Astrocyte of the spinal cord (primary cell): ENCODE measurements at regions not wholly inside any gene's neighbourhood (a gene's known extent, or its start where the extent isn't known, plus 50 kb on each side); places are given as distances from the start of the nearest gene placed in this dataset.
A peak's percentile ranks its signal among the peaks of the same experiment; 100 is the strongest.
"Not testable (repeated sequence)": the region's sequence is repeated elsewhere in the genome, so short reads cannot be mapped to it uniquely, and the experiment has no call there.

Experiments
- DNase-seq: peaks from one replicate; pipeline ENCODE4 v3.0.0; 2011; ENCODE audit warnings: low read depth, low spot score
- H3K4me3 ChIP-seq: 2 replicates; pipeline ENCODE4 v1.5.1; 2011; ENCODE audit warnings: low read depth, mild to moderate bottlenecking, low read length, moderate library complexity
- in situ Hi-C: cut with HindIII; loops from 2 replicates; pipeline ENCODE4 v1.10.0; 2017; ENCODE audit warnings: low sequenced_read_pairs
- TF ChIP-seq, protein P1 (sequence below): IDR thresholded peaks from 2 replicates; pipeline ENCODE4 v1.5.1; 2012; ENCODE audit warnings: low read depth, mild to moderate bottlenecking, low read length, inconsistent platforms

DNA sequence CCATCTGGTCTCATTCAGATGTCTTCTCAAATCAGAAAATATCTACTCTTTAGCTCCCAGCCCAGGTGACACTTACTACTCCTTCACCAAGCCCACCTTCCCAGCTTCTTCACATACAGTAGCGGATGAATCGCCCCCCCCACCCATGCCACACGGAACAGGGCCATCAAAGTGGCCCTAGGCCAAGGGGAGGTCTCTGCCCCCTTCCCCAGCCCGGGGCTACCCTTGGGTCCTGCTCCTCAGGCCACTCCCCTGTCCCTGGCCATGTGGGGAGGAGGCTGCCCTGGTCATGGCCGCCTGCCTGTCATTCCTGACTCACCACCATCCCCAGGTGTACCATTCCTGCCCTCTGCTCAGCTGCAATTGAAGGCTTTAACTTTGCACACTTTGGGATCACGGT is 142.8 kb downstream of the NECTIN1 start:
- in situ Hi-C loops = no loop called here

GRCh38 chr11:119585043-119585781 is 143.8 kb downstream of the NECTIN1 start:
- DNase-seq = peak; percentile 32
- in situ Hi-C loops = no loop called here
- peak overlapping the region; percentile 46 for H3K4me3 ChIP-seq
- TF ChIP-seq, protein P1, sequence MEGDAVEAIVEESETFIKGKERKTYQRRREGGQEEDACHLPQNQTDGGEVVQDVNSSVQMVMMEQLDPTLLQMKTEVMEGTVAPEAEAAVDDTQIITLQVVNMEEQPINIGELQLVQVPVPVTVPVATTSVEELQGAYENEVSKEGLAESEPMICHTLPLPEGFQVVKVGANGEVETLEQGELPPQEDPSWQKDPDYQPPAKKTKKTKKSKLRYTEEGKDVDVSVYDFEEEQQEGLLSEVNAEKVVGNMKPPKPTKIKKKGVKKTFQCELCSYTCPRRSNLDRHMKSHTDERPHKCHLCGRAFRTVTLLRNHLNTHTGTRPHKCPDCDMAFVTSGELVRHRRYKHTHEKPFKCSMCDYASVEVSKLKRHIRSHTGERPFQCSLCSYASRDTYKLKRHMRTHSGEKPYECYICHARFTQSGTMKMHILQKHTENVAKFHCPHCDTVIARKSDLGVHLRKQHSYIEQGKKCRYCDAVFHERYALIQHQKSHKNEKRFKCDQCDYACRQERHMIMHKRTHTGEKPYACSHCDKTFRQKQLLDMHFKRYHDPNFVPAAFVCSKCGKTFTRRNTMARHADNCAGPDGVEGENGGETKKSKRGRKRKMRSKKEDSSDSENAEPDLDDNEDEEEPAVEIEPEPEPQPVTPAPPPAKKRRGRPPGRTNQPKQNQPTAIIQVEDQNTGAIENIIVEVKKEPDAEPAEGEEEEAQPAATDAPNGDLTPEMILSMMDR = no peak

More for the DNA sequence above, 142.8 kb downstream of the NECTIN1 start:
- TF ChIP-seq, protein P1 = no peak
- no peak overlapping the region for H3K4me3 ChIP-seq
- DNase-seq = no peak

DNA sequence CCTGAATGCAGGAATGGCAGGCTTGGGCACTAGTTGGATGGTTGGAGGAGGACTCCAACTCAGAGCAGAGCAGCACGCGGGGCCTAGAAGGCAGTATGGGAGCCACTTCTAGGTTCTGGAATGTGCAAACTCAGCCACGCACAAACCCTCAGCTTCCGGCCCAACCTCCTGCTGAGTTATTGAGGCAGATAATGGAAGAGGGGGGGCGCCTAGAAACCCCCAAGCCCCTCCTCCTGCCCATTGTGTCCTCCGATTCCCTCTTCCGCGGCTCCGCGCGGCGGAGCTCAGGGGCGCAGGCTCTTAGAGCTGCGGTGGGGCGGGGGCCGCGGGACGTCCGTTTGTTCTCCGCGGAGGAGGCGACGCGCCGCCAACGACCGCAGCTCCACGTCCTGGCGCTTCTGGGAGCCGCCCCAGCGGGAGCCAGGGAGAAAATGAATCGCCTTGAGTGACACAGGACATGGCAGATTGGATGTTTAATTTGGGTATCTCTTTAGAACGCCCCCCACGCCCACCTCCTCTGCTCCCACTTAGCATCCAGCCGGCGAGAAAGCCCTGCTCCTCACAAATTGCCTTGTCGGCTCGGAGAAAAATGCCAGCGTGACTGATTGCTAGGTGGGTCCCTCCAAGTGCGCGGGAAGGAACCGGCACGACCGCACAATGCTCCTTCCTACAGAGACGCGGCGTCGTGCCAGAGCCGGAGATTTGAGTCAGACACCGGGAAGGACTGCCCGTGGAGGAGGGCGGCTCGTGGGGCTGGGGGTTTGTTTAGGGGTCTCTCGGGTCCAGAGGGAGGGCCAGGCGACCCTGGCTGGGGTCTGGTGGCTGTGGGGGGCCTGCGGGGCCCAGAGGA is 144.6 kb downstream of the NECTIN1 start:
- H3K4me3 ChIP-seq = peak overlapping the region; percentile 46
- peak; percentile 82 for DNase-seq
- TF ChIP-seq, protein P1 = peak; percentile 2
- in situ Hi-C loops = no loop called here

- no peak overlapping the region for H3K4me3 ChIP-seq
- in situ Hi-C loops = no loop called here
- TF ChIP-seq, protein P1 = peak; percentile 24
- no peak for DNase-seq
These were observed 145.4 kb downstream of the NECTIN1 start for GRCh38 chr11:119583585-119583984.

GRCh38 chr11:119581396-119581795 is 147.6 kb downstream of the NECTIN1 start:
- in situ Hi-C loops, DNase-seq, H3K4me3 ChIP-seq: not testable (repeated sequence)

- TF ChIP-seq, protein P1 = no peak
- in situ Hi-C loops = no loop called here
- no peak for DNase-seq
- H3K4me3 ChIP-seq = no peak overlapping the region
These were observed 148.2 kb downstream of the NECTIN1 start for GRCh38 chr11:119580751-119581150.

DNA sequence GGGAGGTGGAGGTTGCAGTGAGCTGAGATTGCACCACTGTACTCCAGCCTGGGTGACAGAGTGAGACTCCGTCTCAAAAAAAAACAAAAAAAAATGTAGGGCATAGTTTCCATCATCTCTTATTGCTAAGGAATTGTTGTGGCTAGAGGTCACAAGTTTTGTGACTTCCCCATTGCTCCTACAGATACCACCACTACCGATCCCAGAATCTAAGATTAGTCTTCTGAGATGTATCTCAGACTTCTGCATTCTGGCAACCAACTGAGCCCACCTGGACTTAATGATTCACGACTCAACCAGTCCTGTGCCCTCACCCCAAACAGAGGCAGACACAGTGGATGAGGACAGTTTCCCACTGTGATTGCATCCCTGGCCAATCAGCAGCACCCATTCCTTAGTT is 148.9 kb downstream of the NECTIN1 start:
- TF ChIP-seq, protein P1 = no peak
- in situ Hi-C loops = no loop called here
- H3K4me3 ChIP-seq = no peak overlapping the region
- DNase-seq = no peak
